ENCODE measurements at regions not wholly inside any gene's neighbourhood (a gene's known extent, or its start where the extent isn't known, plus 50 kb on each side); places are given as distances from the start of the nearest gene placed in this dataset.
"Not testable (repeated sequence)": the region's sequence is repeated elsewhere in the genome, so short reads cannot be mapped to it uniquely, and the experiment has no call there.

GRCh38 chr4:167944721-167945120, 147.6 kb upstream of the ANXA10 start:
- DNase-seq = no peak

DNA sequence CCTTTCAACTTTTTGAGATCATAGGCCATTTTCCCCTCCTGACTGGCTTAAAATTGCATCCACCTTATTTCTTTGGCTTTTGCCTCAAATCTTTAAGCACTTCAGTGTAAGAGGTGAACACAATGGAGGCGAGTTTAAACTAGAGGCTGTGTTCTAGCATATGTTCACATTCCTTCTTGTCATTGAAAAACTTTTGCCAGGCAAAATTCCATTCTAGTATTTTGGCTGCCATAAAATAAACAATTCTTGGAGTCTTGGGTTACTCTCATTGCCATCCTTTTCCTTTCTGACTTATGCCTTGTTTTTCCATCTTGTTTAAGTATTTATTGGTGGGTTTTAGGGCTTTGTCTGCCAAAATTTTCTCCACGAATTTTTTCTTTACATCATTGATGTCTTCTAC, 137.3 kb upstream of the ANXA10 start:
- DNase-seq = no peak

DNA sequence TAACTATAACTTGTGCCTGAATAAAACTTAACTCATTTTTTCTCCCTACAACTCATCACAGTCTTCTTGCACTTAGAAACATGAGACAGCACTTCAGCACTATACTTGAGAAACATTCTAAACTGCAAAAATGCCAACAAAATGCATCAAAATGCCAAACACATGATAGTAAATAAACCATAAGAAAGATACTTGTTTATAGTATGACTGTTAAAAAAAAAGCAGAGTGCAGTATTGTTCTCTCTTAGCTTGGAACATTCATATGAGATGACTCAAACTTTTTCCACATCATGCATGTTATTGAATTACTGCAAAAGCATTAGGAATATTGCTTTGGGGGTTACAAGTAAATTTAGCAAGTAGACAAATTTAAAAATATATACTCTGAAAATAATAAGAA, 135.7 kb upstream of the ANXA10 start:
- DNase-seq = no peak

DNA sequence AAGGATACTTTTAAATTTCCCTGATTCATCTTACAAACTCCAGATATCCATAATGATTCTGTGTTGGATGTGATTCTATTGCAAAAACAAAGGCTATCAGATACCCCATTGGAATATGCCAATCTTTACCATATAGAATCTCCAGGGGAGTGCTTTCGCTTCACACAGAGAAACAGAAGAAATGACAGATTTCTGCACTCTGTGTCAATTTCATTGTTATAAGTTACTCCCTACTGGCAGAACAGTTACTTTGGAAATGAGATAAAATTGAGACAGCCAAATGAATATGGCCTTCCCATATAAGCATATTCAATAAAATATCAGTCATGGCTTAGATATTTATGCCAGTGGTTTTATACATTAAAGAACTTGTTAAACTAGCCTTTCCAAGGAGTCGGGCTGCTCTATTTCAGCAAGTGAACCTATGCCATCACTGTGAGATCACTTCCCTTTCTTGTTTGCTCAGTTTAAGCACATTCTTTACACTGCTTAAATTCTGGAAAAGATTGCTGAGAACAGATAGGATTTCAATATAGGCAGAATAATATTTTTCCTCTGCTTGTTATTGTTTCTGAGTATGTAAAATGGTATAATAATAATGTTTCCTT, 127.5 kb upstream of the ANXA10 start:
- DNase-seq = no peak

DNA sequence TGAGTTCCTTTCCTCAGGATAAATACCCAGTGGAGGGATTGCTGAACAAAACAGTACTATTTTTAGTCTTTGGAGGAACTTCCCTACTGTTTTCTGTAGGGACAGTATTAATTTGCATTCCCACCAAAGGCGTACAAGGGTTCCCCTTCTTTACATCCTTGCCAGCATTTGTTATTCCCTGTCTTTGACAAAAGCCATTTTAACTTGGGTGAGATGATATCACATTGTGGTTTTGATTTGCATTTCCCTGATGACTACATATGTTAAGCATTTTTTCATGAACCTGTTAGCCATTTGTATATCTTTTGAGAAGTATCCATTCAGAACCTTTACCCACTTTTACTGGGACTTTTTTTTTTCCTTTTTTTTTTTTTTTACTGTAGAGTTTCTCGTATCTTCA, 126.2 kb upstream of the ANXA10 start:
- no peak for DNase-seq

DNA sequence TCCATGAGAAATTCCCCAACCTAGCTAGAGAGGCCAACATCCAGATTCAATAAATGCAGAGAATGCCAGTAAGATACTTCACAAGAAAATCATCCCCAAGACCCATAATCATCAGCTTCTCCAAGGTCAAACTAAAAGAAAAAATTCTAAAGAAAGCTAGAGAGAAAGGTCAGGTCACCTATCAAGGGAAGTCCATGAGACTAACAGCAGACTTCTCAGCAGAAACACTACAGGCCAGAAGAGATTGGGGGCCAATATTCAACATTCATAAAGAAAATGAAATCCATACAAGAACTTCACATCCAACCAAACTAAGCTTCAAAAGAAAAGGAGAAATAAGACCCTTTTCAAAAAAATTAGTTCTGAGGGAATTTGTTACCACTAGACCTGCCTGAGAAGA, 118.8 kb upstream of the ANXA10 start:
- DNase-seq = no peak

- DNase-seq = no peak
Measured at GRCh38 chr4:167985565-167985964, 106.8 kb upstream of the ANXA10 start.

GRCh38 chr4:167986044-167986443, 106.3 kb upstream of the ANXA10 start:
- DNase-seq = no peak

- no peak for DNase-seq
Measured at GRCh38 chr4:167987285-167987684, 105.1 kb upstream of the ANXA10 start.

DNA sequence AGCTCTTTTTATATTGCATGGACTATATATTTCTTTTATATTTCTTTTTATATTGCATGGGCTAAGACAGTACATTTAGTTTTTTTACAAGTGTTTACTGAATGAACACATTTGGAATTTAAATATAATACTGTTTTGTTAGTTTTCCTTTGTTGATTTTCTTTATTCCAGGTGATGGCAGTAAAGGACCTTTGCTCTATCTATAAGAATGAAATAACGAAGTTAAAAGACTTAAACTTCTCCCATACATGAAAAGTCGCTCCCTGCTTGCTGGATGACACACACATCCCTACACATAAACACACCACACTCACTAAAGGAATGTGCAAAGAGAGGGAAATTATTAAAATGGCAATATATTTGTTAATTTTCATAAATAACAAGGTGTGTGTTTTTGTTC, 102.5 kb upstream of the ANXA10 start:
- no peak for DNase-seq

- not testable (repeated sequence) for DNase-seq
Measured at GRCh38 chr4:168008112-168008511, 84.2 kb upstream of the ANXA10 start.

- DNase-seq = no peak
Measured at GRCh38 chr4:168019019-168019651, 73.2 kb upstream of the ANXA10 start.

- no peak for DNase-seq
Measured at GRCh38 chr4:168019921-168020320, 72.4 kb upstream of the ANXA10 start.

- no peak for DNase-seq
Measured at GRCh38 chr4:168021666-168022065, 70.7 kb upstream of the ANXA10 start.

DNA sequence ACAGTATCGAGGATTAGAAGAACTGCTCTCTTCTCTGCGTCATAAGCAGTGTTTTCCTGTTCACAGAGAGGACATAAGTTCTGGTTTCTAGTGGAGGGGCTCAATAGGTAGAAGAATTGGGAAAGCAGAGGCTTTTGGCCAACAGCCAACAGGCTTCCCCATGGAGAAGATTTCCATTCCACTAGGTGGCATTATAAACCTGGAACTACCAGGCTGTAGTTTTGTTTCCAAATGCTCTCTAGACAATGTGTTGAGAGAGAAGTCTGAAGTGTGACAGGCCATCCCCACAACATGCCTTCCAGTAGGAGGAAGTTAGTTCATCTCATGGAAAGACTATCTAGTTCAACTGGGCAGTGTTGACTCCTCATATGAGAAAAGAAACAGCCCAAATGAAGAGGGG, 63.8 kb upstream of the ANXA10 start:
- DNase-seq = no peak

DNA sequence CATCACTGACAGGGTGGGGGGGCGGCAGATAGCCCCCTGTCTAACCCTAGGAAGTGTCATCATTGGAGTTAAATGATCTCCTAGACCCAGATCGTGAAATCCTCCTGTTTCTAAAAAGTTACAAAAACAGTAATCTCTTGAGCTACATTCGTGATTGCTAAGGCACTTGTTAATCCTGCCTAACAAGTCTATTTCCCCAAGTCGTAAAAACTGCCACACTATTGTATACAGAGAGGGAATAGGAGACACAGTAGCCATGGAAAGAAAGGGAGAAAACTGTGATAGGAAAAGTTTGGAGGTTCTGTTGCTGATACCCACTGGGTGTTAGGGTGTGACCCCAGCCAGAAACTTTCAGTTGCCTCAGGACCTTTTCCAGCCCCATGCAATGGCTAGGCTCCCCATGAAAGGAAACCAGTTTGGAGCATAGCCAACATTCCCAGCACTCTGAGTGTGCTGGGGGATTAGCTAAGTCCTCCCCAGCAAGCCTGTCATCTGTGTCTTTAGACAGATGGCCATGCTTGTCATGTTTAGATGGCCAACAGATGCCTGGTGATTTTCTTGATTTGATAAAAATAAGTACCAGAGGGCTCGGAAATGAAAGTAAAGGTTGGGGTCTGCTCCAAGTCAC, 63.3 kb upstream of the ANXA10 start:
- DNase-seq = no peak

DNA sequence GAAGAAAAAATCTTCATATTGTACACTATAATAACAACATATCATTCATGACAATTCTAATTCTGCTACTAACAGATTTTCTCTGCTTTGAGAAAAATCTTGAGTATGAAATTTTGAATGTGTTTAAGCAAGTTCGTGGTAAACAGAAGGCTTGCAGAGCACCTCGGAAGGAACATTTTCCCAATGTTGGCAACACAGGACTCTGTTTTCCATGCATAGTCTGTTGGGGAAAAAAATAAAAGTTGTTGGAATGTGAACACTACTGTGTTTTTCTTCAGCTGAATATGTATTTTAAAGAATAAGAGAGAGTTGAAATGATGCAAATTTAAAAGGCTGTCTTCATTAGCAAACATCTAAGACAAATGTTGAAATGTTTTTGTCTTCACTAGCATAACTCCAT, 54.7 kb upstream of the ANXA10 start:
- DNase-seq = no peak

- DNase-seq = no peak
Measured at GRCh38 chr4:168039593-168039992, 52.7 kb upstream of the ANXA10 start.

Measured in stimulated activated CD8-positive, alpha-beta memory T cell treated with anti-CD3 and anti-CD28 coated beads, Interleukin-4, amount 100 ng/mL, for 48 hours (primary cell).